Endothelial cell of umbilical vein (primary cell): ENCODE measurements at regions not wholly inside any gene's neighbourhood (a gene's known extent, or its start where the extent isn't known, plus 50 kb on each side); places are given as distances from the start of the nearest gene placed in this dataset.

Experiments used
- BruUV-seq: library from RNA; stranded (reverse); fragments of 400-500 nt; replicated peaks from 2 replicates; lab custom pipeline; 2021; lab: Mats Ljungman, UMichigan
- CTCF ChIA-PET: fragments of 300-600, 350-600 bp; sonication (Branson Sonifier 250); formaldehyde crosslinking; loops from one replicate; lab custom pipeline; 2021; ENCODE audit warnings: antibody characterized with exemption, inconsistent platforms; lab: Charles Lee
- POLR2A ChIA-PET: fragments of 300-600, 350-600 bp; sonication (Branson Sonifier 250); formaldehyde crosslinking; loops from one replicate; lab custom pipeline; 2021; ENCODE audit warnings: antibody characterized with exemption, inconsistent platforms; lab: Charles Lee
- DNase-seq: peaks from one replicate; pipeline ENCODE4 v3.0.0-alpha.2; 2011; ENCODE audit warnings: low read depth, low spot score
- FAIRE-seq: peaks from 2 replicates; lab custom pipeline; 2011; peaks lifted over from hg19 to GRCh38; lab: Jason Lieb, UNC
- H2AFZ ChIP-seq: 2 replicates; pipeline ENCODE4 v1.6.0; 2012; ENCODE audit warnings: low read depth, low read length, control low read depth, inconsistent platforms
- H3K27ac ChIP-seq: 2 replicates; pipeline ENCODE4 v1.5.1; 2011; ENCODE audit warnings: low read depth, mild to moderate bottlenecking, control low read depth, low read length, moderate library complexity; ENCODE audit not compliant: insufficient read depth
- H3K27me3 ChIP-seq, 2 experiments: 2 replicates each; pipeline versions ENCODE4 v1.6.0 to v1.6.1; 2011; ENCODE audit warnings: low read length in 2 of 2, mixed read lengths in 1 of 2; ENCODE audit not compliant: control insufficient read depth in 2 of 2, insufficient read depth in 2 of 2
- H3K36me3 ChIP-seq, 2 experiments: 2 replicates in 1 of 2; 3 replicates in 1 of 2; pipeline ENCODE4 v1.5.1; 2011; ENCODE audit warnings: low read length in 2 of 2, mild to moderate bottlenecking in 1 of 2, moderate library complexity in 1 of 2; ENCODE audit not compliant: control insufficient read depth in 2 of 2, insufficient read depth in 2 of 2; ENCODE audit errors: extremely low read depth in 1 of 2
- H3K4me1 ChIP-seq: 3 replicates; pipeline ENCODE4 v1.5.1; 2011; ENCODE audit warnings: mild to moderate bottlenecking, low read length; ENCODE audit not compliant: control insufficient read depth, insufficient read depth; ENCODE audit errors: extremely low read depth
- H3K4me2 ChIP-seq: 2 replicates; pipeline ENCODE4 v1.6.1; 2011; ENCODE audit warnings: low read length, control low read depth, mixed read lengths; ENCODE audit not compliant: insufficient read depth
- H3K4me3 ChIP-seq, 3 experiments: fragments of 200-600 bp in 1 of 3; sonication (generic), shearing (Covaris generic) in 1 of 3; replicated peaks in 1 of 3; 2 replicates each; pipeline ENCODE4 v1.5.1; 2011 to 2016; ENCODE audit warnings: control low read depth in 3 of 3, low read length in 3 of 3, mild to moderate bottlenecking in 2 of 3, inconsistent platforms in 1 of 3, low read depth in 1 of 3, moderate library complexity in 1 of 3; ENCODE audit not compliant: insufficient read depth in 1 of 3
- H3K79me2 ChIP-seq: 2 replicates; pipeline ENCODE4 v1.6.0; 2012; ENCODE audit warnings: low read length, inconsistent platforms; ENCODE audit not compliant: control insufficient read depth, insufficient read depth
- H3K9ac ChIP-seq: replicated peaks from 2 replicates; pipeline ENCODE3; 2011; ENCODE audit warnings: low read length, control low read depth; ENCODE audit not compliant: insufficient read depth; ENCODE audit errors: extremely low read depth
- H3K9me1 ChIP-seq: replicated peaks from 3 replicates; pipeline ENCODE4 v1.6.0; 2011; ENCODE audit warnings: mild to moderate bottlenecking, low read length; ENCODE audit not compliant: control insufficient read depth, insufficient read depth; ENCODE audit errors: extremely low read depth
- H3K9me3 ChIP-seq: replicated peaks from 2 replicates; pipeline ENCODE4 v1.5.1; 2012; ENCODE audit warnings: low read length, inconsistent platforms; ENCODE audit not compliant: control insufficient read depth, insufficient read depth
- H4K20me1 ChIP-seq: replicated peaks from 2 replicates; pipeline ENCODE3; 2011; ENCODE audit warnings: mild to moderate bottlenecking, low read length; ENCODE audit not compliant: control insufficient read depth, insufficient read depth; ENCODE audit errors: extremely low read depth
- EZH2 ChIP-seq: IDR thresholded peaks from 2 replicates; pipeline ENCODE4 v1.6.1; 2012; ENCODE audit warnings: borderline replicate concordance, low read depth, mild to moderate bottlenecking, moderate library complexity, low read length, inconsistent platforms; ENCODE audit not compliant: severe bottlenecking
- FOS ChIP-seq: IDR thresholded peaks from 2 replicates; pipeline ENCODE4 v1.6.1; 2011; ENCODE audit warnings: mild to moderate bottlenecking, low read length, moderate library complexity, borderline replicate concordance; ENCODE audit not compliant: insufficient read depth
- GATA2 ChIP-seq: IDR thresholded peaks from 2 replicates; pipeline ENCODE4 v1.7.0; 2011; ENCODE audit warnings: low read depth, mild to moderate bottlenecking, moderate library complexity, mixed read lengths, low read length; ENCODE audit not compliant: insufficient read length, insufficient read depth
- JUN ChIP-seq: IDR thresholded peaks from 2 replicates; pipeline ENCODE4 v1.6.1; 2011; ENCODE audit warnings: borderline replicate concordance, low read depth; ENCODE audit not compliant: insufficient read length, insufficient read depth
- MAX ChIP-seq: IDR thresholded peaks from 2 replicates; pipeline ENCODE4 v1.6.1; 2011; ENCODE audit not compliant: insufficient read depth, insufficient read length
- MYC ChIP-seq: IDR thresholded peaks from one replicate; pipeline ENCODE4 v1.6.1; 2011; ENCODE audit warnings: mild to moderate bottlenecking, low read depth, low read length
- POLR2A ChIP-seq: IDR thresholded peaks from 2 replicates; pipeline ENCODE4 v1.6.1; 2012; ENCODE audit warnings: low read depth, mild to moderate bottlenecking, control low read depth, low read length
- POLR2AphosphoS5 ChIP-seq: IDR thresholded peaks from 2 replicates; pipeline ENCODE4 v1.6.1; 2012; ENCODE audit warnings: low read depth, mild to moderate bottlenecking, control low read depth, low read length, moderate library complexity; ENCODE audit not compliant: insufficient read depth
- dilution Hi-C: fragments of 300-500 bp; cut with MboI; formaldehyde crosslinking; loops from one replicate; pipeline ENCODE4 v1.15.0; 2019; ENCODE audit warnings: low sequenced_read_pairs; ENCODE audit not compliant: extremely low pct_ligation_motif_present
- intact Hi-C: fragments of 100-400 bp; cut with micrococcal nuclease; formaldehyde crosslinking; loops from one replicate; pipeline ENCODE4 v1.10.0; 2022
- TF ChIP-seq, protein P1 (sequence below), 2 donors: IDR thresholded peaks; 1 replicate in 1 of 2; 2 replicates in 1 of 2; pipeline ENCODE4 v1.5.1; 2011; ENCODE audit warnings: low read length in 2 of 2, mild to moderate bottlenecking in 2 of 2, moderate library complexity in 2 of 2, control low read depth in 1 of 2, inconsistent platforms in 1 of 2, low read depth in 1 of 2; ENCODE audit not compliant: insufficient read depth in 1 of 2; ENCODE audit errors: extremely low read depth in 1 of 2

DNA sequence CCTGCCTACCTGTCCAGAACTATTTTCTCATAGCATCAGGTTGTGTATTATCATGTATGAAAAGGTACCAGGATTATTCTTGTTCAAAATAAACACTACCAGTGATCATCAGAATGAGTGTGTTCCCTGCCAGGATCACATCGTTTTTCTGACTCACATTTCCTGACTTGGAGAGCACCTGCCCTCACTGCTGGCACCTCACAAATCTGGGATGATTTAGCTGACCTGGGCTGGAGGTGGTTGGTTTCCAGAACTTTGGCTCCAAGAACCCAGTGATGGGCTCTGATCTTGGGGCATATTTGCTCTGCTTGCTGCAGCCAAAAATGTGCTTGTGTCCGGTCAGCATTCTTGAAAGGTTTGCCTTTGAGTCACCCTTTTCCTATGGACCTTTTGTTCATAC, 836.3 kb upstream of the ACVR2A start:
- H2AFZ ChIP-seq: no peak overlapping the region
- no peak overlapping the region for H3K27ac ChIP-seq
- no peaks in the 10 kb centered on the region for H3K9me1 ChIP-seq
- FAIRE-seq (no peak), DNase-seq (no peak)
- BruUV-seq: no TSS peak
- TF ChIP-seq POLR2AphosphoS5: no peak
- H3K27me3 ChIP-seq: no peaks in the 10 kb centered on the region
- H3K4me1 ChIP-seq: no peaks in the 10 kb centered on the region
- no peak overlapping the region for H3K4me2 ChIP-seq
- no peaks in the 10 kb centered on the region for H4K20me1 ChIP-seq
- intact Hi-C loops: no loop called here
- ChIA-PET POLR2A (no interaction called here), CTCF (interaction anchor here (1.6 kb wide), 1 partner anchor 74 kb away, joined by 4 read pairs; no protein-coding TSS in a partner anchor)
- H3K9me3 ChIP-seq: no peaks in the 10 kb centered on the region
- H3K79me2 ChIP-seq: no peaks in the 10 kb centered on the region
- H3K36me3 ChIP-seq: no peaks in the 10 kb centered on the region
- H3K4me3 ChIP-seq: no peak overlapping the region
- dilution Hi-C loops: no loop called here
- H3K9ac ChIP-seq: no peak overlapping the region

- Histone ChIP-seq H2AFZ (no peak overlapping the region), H3K9me1 (no peaks in the 10 kb centered on the region), H3K27me3 (no peaks in the 10 kb centered on the region), H3K4me2 (no peak overlapping the region), H3K9ac (no peak overlapping the region), H3K79me2 (no peaks in the 10 kb centered on the region), H3K36me3 (no peaks in the 10 kb centered on the region), H3K4me1 (no peaks in the 10 kb centered on the region), H4K20me1 (no peaks in the 10 kb centered on the region), H3K4me3 (no peak overlapping the region), H3K9me3 (no peaks in the 10 kb centered on the region), H3K27ac (no peak overlapping the region)
- DNase-seq (no peak), FAIRE-seq (no peak)
- dilution Hi-C loops (no loop called here), intact Hi-C loops (no loop called here)
- CTCF ChIA-PET: interaction anchor here (1.6 kb wide), 1 partner anchor 76 kb away, joined by 4 read pairs; no protein-coding TSS in a partner anchor
- no TSS peak for BruUV-seq
- no peak for TF ChIP-seq EZH2
- TF ChIP-seq JUN: no peak
- TF ChIP-seq POLR2AphosphoS5: no peak
- TF ChIP-seq GATA2: no peak
- no peak for TF ChIP-seq FOS
- TF ChIP-seq MYC: no peak
- TF ChIP-seq MAX: no peak
- TF ChIP-seq POLR2A: no peak
- TF ChIP-seq, protein P1, sequence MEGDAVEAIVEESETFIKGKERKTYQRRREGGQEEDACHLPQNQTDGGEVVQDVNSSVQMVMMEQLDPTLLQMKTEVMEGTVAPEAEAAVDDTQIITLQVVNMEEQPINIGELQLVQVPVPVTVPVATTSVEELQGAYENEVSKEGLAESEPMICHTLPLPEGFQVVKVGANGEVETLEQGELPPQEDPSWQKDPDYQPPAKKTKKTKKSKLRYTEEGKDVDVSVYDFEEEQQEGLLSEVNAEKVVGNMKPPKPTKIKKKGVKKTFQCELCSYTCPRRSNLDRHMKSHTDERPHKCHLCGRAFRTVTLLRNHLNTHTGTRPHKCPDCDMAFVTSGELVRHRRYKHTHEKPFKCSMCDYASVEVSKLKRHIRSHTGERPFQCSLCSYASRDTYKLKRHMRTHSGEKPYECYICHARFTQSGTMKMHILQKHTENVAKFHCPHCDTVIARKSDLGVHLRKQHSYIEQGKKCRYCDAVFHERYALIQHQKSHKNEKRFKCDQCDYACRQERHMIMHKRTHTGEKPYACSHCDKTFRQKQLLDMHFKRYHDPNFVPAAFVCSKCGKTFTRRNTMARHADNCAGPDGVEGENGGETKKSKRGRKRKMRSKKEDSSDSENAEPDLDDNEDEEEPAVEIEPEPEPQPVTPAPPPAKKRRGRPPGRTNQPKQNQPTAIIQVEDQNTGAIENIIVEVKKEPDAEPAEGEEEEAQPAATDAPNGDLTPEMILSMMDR (IDR thresholded peaks at IDR 0.05; ENCODE audit: extremely low read depth in 1 of 2, insufficient read depth in 1 of 2, low read depth in 1 of 2, low read length in 2 of 2): no peak
- POLR2A ChIA-PET: no interaction called here
Observed at GRCh38 chr2:147006736-147007141, 838.1 kb upstream of the ACVR2A start.
